ENCODE measurements at regions not wholly inside any gene's neighbourhood (a gene's known extent, or its start where the extent isn't known, plus 50 kb on each side); places are given as distances from the start of the nearest gene placed in this dataset.
"Not testable (repeated sequence)": the region's sequence is repeated elsewhere in the genome, so short reads cannot be mapped to it uniquely, and the experiment has no call there.

- no peaks in the 10 kb centered on the region for H3K27me3 ChIP-seq (ENCODE audit: insufficient read depth, low read length)
- no peaks in the 10 kb centered on the region for H3K4me1 ChIP-seq (ENCODE audit: insufficient read depth, low read length)
- TF ChIP-seq CTCF (conservative IDR thresholded peaks at IDR 0.05) = no peak
- no peak overlapping the region; a peak in 1 of 7 replicates for H3K27ac Mint-ChIP-seq
- H4K20me1 ChIP-seq (ENCODE audit: control insufficient read depth, insufficient read depth, insufficient read length) = no peaks in the 10 kb centered on the region
- peaks cover 0 to 4% (median 2%) of the 10 kb centered on the region in 3 experiments; a peak in 2 of 7 replicates for H3K36me3 Mint-ChIP-seq (ENCODE audit: insufficient read depth in 1 of 3, low read depth in 3 of 3)
- no peak overlapping the region for H3K4ac ChIP-seq (ENCODE audit: low read depth, low read length)
- H3K27ac ChIP-seq (ENCODE audit: insufficient read length, low read depth, low read length) = no peak overlapping the region
- no peak overlapping the region for H3K18ac ChIP-seq (ENCODE audit: insufficient read length, low read depth, low read length)
- H2BK20ac ChIP-seq (ENCODE audit: low read depth, low read length, poor library complexity, severe bottlenecking) = no peak overlapping the region
- H3T11ph ChIP-seq (ENCODE audit: low read length) = no peak overlapping the region
- no peak overlapping the region for H3K4me3 Mint-ChIP-seq
- no peak overlapping the region for H4K5ac ChIP-seq (ENCODE audit: insufficient read length, low read depth, low read length)
- H4K91ac ChIP-seq (ENCODE audit: insufficient read length, low read depth, low read length) = no peak overlapping the region
- H3K23ac ChIP-seq (ENCODE audit: insufficient read length, low read depth, low read length) = no peak overlapping the region
- no peak for DNase-seq
- no peak overlapping the region for H2AK5ac ChIP-seq (ENCODE audit: insufficient read length, low read length)
- H4K8ac ChIP-seq (replicated peaks; ENCODE audit: insufficient read length, low read depth, low read length) = no peak overlapping the region
- no peaks in the 10 kb centered on the region for H3K23me2 ChIP-seq (ENCODE audit: insufficient read length, low read depth, low read length, poor library complexity, severe bottlenecking)
- H3K9ac ChIP-seq (ENCODE audit: extremely low read depth, insufficient read length, low read length) = no peak overlapping the region
- H3K14ac ChIP-seq (ENCODE audit: insufficient read depth, low read length) = no peak overlapping the region
- no peak overlapping the region for H2BK5ac ChIP-seq (ENCODE audit: insufficient read length, low read length)
- H3K9me3 Mint-ChIP-seq = peaks cover 4 to 6% of the 10 kb centered on the region in 2 experiments
- no peak overlapping the region for H2BK15ac ChIP-seq (ENCODE audit: low read depth, low read length)
- H3K4me2 ChIP-seq (ENCODE audit: insufficient read depth, insufficient read length, low read length) = no peak overlapping the region
- H3K79me2 ChIP-seq (ENCODE audit: insufficient read depth, low read length) = no peaks in the 10 kb centered on the region
- no peak overlapping the region for H3K56ac ChIP-seq (ENCODE audit: insufficient read length, low read depth, low read length)
- no peaks in the 10 kb centered on the region for H3K79me1 ChIP-seq (ENCODE audit: insufficient read depth, low read depth, low read length, poor library complexity, severe bottlenecking)
- peaks cover 33% of the 10 kb centered on the region in 2 experiments for H3K4me1 Mint-ChIP-seq
- peaks cover 2% of the 10 kb centered on the region; the same call in 1 of the 2 replicates for H3K27me3 Mint-ChIP-seq (ENCODE audit: low read depth)
- H2BK120ac ChIP-seq (ENCODE audit: low read depth, low read length, poor library complexity, severe bottlenecking) = no peak overlapping the region
- H2AFZ ChIP-seq (ENCODE audit: low read length) = no peak overlapping the region
- no peaks in the 10 kb centered on the region for H3K9me3 ChIP-seq (ENCODE audit: control insufficient read depth, low read depth, low read length)
- H2BK12ac ChIP-seq (ENCODE audit: insufficient read length, low read depth, low read length) = no peak overlapping the region
Observed at GRCh38 chr9:108048406-108049025, 558.9 kb upstream of the KLF4 start.

GRCh38 chr9:108047777-108048176 lies 558.2 kb upstream of the KLF4 start:
- H3K4me2 ChIP-seq (ENCODE audit: insufficient read depth, insufficient read length, low read length); H3K9me3 ChIP-seq (ENCODE audit: control insufficient read depth, low read depth, low read length); H3K9me3 Mint-ChIP-seq; H2AK5ac ChIP-seq (ENCODE audit: insufficient read length, low read length); H2BK120ac ChIP-seq (ENCODE audit: low read depth, low read length, poor library complexity, severe bottlenecking); H3K4me3 Mint-ChIP-seq; H4K20me1 ChIP-seq (ENCODE audit: control insufficient read depth, insufficient read depth, insufficient read length); H3K18ac ChIP-seq (ENCODE audit: insufficient read length, low read depth, low read length); H3K79me1 ChIP-seq (ENCODE audit: insufficient read depth, low read depth, low read length, poor library complexity, severe bottlenecking); H3K23me2 ChIP-seq (ENCODE audit: insufficient read length, low read depth, low read length, poor library complexity, severe bottlenecking); H3K27ac Mint-ChIP-seq; H4K91ac ChIP-seq (ENCODE audit: insufficient read length, low read depth, low read length); H3K36me3 Mint-ChIP-seq (ENCODE audit: insufficient read depth in 1 of 3, low read depth in 3 of 3); H3K23ac ChIP-seq (ENCODE audit: insufficient read length, low read depth, low read length); H2BK15ac ChIP-seq (ENCODE audit: low read depth, low read length); H3T11ph ChIP-seq (ENCODE audit: low read length); H4K8ac ChIP-seq (replicated peaks; ENCODE audit: insufficient read length, low read depth, low read length); H4K5ac ChIP-seq (ENCODE audit: insufficient read length, low read depth, low read length); H3K4ac ChIP-seq (ENCODE audit: low read depth, low read length); H3K4me1 ChIP-seq (ENCODE audit: insufficient read depth, low read length); DNase-seq; H3K56ac ChIP-seq (ENCODE audit: insufficient read length, low read depth, low read length); H2BK20ac ChIP-seq (ENCODE audit: low read depth, low read length, poor library complexity, severe bottlenecking); H3K27me3 Mint-ChIP-seq (ENCODE audit: low read depth); H3K79me2 ChIP-seq (ENCODE audit: insufficient read depth, low read length); H3K14ac ChIP-seq (ENCODE audit: insufficient read depth, low read length); H2BK5ac ChIP-seq (ENCODE audit: insufficient read length, low read length); H2AFZ ChIP-seq (ENCODE audit: low read length); H3K27ac ChIP-seq (ENCODE audit: insufficient read length, low read depth, low read length); H3K27me3 ChIP-seq (ENCODE audit: insufficient read depth, low read length); H3K9ac ChIP-seq (ENCODE audit: extremely low read depth, insufficient read length, low read length); H2BK12ac ChIP-seq (ENCODE audit: insufficient read length, low read depth, low read length): not testable (repeated sequence)
- no CpG with 5 or more reads among the region's 1 CpG for WGBS (ENCODE audit: extremely low coverage, insufficient read length, low lambda C conversion rate)
- H3K4me1 Mint-ChIP-seq = peaks cover 25 to 26% of the 10 kb centered on the region in 2 experiments
